ENCODE measurements at regions not wholly inside any gene's neighbourhood (a gene's known extent, or its start where the extent isn't known, plus 50 kb on each side); places are given as distances from the start of the nearest gene placed in this dataset.

- TF ChIP-seq CTCF (IDR thresholded peaks at IDR 0.05) (no peak), POLR2A (IDR thresholded peaks at IDR 0.05) (no peak), EP300 (IDR thresholded peaks at IDR 0.05) (no peak), POLR2AphosphoS5 (IDR thresholded peaks at IDR 0.05) (no peak)
Measured at GRCh38 chr5:174355208-174355612, 309.7 kb downstream of the NSG2 start.

Data from suprapubic skin (tissue), 4 donors.